Sigmoid colon (tissue), 4 donors: ENCODE measurements at regions not wholly inside any gene's neighbourhood (a gene's known extent, or its start where the extent isn't known, plus 50 kb on each side); places are given as distances from the start of the nearest gene placed in this dataset.

Experiments used
- CTCF ChIP-seq, 4 experiments: fragments of 450-650 bp in 3 of 4; fragments of 200-600 bp in 1 of 4; IDR thresholded peaks; one replicate each; pipeline ENCODE4 v1.5.1; 2016 to 2019; ENCODE audit warnings: antibody characterized with exemption in 4 of 4, mild to moderate bottlenecking in 3 of 4, moderate library complexity in 2 of 4
- POLR2AphosphoS5 ChIP-seq, 4 donors: sonication (generic); formaldehyde crosslinking; IDR thresholded peaks; one replicate each; pipeline ENCODE4 v1.6.1; 2017; ENCODE audit warnings: antibody characterized with exemption in 4 of 4

GRCh38 chr3:126279853-126280252 lies 77.4 kb downstream of the KLF15 start:
- TF ChIP-seq CTCF (IDR thresholded peaks at IDR 0.05) (no peak), POLR2AphosphoS5 (IDR thresholded peaks at IDR 0.05) (no peak)
